ENCODE measurements at regions not wholly inside any gene's neighbourhood (a gene's known extent, or its start where the extent isn't known, plus 50 kb on each side); places are given as distances from the start of the nearest gene placed in this dataset.
"Not testable (repeated sequence)": the region's sequence is repeated elsewhere in the genome, so short reads cannot be mapped to it uniquely, and the experiment has no call there.

DNA sequence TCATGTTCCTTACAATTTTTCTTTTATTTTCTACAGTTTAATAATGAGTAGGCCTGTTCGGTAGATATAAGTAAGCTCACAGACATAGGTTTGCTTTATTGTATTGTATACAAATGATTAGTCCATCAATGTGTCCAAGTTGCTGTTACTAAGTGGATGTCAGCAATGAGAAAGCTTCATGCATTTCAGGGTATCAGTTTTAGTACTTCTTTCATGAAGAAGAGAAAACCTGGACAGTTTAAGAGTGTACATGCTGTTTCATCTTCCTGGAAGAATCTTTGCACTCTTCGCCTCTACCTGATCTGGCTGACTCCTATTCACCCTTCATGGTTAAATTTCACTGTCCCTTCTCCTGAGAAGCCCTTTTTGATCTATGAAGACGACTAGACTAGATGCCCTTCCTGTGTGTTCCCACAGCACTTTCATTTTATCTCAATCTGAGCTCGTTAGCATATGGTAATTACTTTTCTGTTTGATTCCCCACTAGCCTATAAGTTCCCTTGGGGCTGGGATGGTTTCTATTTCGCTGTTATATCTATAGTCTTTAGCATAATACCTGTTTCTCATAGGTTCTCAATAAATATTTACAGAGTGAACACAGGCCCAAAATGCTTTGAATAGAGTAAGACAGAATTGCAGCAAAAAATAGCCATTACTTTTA, 70.7 kb downstream of the CETN3 start:
- no peak for DNase-seq
- intact Hi-C loops (cut with DNase I), result no loop called here
- ATAC-seq, result no peak

DNA sequence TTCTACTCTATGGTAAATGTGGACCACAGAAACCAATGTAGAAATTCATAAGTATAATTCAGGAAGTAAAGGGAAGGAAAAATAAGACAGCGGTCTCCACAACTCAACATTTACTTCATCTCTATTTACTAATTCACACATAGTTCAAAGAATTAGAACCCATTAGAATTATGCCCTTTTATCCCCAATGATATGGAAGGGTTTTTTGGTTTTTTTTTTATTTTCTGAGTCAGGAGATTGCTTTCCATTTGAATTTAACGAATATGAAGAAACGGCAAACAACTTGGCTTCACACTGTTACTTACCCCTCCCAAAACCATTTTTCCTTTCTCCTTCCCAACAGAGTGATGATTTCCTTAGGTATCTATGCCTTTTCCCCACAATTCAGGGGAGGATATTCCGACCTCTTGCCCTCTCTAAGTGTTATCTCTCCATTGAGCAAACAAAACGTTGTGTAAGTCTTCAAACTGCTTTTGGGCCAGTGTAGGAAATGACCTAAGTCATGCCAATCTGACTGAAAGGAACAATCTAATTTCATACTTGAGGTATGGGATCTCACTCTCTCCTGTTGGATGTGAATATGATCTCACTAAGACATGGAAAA, 72.0 kb downstream of the CETN3 start:
- intact Hi-C loops (cut with DNase I), result no loop called here
- DNase-seq, result no peak
- ATAC-seq, result no peak

DNA sequence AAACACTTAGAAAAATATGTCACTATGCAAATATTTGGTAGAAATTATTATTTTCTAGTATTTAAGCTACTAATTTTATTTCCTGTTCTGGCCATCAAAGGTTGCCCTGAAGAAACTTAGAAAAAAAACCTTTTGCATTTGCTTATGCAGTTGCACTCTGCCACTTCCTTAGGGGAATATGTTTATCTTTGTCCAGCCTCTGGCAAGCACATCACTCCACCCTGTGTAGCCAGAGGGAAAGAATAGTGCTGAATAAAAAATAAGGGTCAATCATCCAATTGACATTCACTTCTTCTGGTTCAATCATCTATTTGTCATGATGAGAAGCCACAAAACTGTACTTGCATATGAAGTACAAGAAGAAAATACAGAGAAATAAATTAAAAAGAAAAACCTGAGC, 72.8 kb downstream of the CETN3 start:
- intact Hi-C loops (cut with DNase I), result no loop called here
- no peak for ATAC-seq
- DNase-seq, result no peak

DNA sequence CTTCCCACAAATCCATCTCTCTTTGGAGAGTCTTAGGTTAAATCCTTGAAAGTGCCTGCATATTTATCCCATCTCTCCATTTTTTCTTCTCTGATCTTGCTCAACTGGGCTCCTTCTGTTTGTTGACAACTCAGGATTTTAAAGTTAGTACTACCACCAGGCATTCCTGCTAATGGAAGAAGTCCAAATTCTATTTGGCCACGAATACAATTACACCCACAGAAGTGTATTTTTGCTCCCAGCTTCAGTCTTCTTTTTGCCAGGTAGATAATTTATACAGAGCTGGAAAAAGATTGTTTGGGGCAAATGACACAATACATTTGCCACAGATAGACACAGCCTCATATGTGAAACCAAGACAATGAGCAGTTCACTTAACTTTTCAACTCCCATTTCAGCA, 74.8 kb downstream of the CETN3 start:
- DNase-seq (no peak), ATAC-seq (no peak)
- intact Hi-C loops (cut with DNase I), result no loop called here

DNA sequence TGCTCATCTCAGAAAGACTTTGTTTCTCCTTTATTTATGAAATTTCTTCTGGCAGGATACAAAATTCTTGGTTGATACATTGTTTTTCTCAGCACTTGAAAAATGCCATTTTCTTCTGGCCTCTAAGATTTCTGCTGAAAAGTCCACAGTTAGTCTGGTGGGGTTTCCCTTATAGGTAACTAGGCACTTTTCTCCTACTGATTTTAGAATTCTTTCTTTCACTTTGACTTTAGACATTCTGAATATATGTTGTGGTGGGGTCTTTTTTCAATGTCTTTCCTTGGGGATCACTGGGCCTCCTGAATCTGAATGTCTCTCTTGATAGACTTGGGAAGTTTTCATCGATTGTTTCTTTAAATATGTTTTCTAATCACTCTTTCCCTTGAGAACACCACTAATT, 79.6 kb downstream of the CETN3 start:
- intact Hi-C loops (cut with DNase I), result no loop called here
- DNase-seq (no peak), ATAC-seq (no peak)

DNA sequence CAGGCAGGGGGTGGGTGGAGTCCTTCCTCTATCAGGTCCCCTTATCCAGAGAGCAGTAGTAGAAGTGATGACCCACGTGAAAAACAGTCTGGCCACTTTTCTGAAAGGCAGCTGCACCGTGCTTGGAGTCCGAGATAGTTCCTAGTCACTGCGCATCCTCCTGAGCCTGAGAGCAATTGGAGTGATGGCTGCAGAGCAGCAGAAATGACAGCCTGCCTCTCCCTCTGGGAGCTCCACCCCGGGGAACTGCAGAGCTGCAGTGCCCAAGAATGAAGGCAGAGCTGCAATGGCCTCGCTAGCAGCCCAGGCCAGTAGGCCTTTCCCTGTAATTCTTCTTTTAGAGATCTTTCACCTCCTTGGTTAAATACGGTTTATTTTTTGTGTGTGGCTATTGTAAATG, 82.6 kb downstream of the CETN3 start:
- ATAC-seq, result no peak
- intact Hi-C loops (cut with DNase I), result no loop called here

DNA sequence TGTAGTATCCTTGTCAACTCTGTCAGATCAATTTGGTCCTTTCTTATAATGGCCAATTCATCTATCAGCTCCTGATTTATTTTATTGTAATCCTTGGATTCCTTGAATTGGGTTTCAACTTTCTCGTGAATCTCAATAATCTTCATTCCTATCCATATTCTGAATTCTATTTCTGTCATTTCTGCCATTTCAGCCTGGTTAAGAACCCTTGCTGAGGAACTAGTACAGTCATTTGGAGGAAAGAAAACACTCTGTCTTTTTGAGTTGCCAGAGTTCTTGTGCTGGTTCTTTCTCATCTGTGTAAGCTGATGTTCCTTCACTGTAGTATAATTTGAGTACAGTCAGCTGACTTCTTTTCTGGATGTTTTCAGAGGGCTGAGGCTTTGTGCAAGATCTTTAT, 84.5 kb downstream of the CETN3 start:
- intact Hi-C loops (cut with DNase I), result no loop called here
- no peak for ATAC-seq
- DNase-seq, result no peak

More for the DNA sequence above, 82.6 kb downstream of the CETN3 start:
- DNase-seq, result no peak

DNA sequence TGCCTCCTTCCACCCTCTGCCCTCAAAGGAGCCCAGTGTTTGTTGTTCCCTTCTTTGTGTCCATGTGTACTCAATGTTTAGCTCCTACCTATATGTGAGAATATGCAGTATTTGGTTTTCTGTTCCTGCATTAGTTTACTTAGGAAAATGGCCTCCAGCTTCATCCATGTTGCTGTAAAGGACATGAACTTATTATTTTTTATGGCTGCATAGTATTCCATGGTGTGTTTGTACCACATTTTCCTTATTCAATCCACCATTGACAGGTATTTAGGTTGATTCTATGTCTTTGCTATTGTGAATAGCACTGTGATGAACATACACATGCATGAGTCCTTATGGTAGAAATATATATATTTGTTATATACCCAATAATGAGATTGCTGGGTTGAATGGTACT, 89.2 kb downstream of the CETN3 start:
- ATAC-seq; intact Hi-C loops (cut with DNase I): not testable (repeated sequence)

DNA sequence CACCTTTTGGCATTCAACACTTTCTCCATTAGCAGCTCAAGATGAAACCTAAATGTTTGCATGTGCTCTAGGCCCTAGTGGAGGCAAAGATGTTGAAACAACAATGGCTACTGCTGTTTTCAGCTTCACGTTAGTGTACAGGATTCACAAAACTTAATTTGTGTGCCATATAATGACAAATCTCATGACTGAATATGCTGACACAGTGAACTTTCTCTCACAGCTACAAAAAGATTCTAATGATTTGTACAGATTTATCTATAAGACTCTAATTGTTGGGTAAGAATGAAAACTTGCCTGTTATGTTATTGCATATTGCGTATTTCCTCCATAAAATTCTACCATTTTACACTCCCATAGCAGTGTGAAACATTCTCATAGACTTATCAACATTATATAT, 97.5 kb downstream of the CETN3 start:
- intact Hi-C loops (cut with DNase I), result no loop called here
- DNase-seq, result no peak
- no peak for ATAC-seq

More for the DNA sequence above, 89.2 kb downstream of the CETN3 start:
- DNase-seq, result not testable (repeated sequence)

DNA sequence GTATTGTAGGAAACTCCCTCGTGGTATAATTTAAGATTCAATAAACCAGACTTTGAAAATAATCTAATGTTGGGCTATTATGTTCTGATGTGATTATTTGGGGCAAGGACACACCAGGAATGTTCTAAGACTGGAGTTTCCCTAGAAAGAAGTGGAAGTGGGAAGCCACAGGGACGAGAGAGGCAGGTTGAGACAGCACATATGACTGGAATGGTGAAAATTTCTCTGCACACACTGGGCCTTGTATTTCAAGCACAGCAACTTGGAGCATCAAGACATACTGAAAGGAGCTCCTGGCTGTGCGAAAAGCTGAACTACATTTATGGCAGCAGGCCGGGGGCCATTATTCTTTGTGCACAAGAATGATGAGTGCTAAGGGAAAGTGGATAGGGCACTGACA, 98.2 kb downstream of the CETN3 start:
- ATAC-seq, result no peak

DNA sequence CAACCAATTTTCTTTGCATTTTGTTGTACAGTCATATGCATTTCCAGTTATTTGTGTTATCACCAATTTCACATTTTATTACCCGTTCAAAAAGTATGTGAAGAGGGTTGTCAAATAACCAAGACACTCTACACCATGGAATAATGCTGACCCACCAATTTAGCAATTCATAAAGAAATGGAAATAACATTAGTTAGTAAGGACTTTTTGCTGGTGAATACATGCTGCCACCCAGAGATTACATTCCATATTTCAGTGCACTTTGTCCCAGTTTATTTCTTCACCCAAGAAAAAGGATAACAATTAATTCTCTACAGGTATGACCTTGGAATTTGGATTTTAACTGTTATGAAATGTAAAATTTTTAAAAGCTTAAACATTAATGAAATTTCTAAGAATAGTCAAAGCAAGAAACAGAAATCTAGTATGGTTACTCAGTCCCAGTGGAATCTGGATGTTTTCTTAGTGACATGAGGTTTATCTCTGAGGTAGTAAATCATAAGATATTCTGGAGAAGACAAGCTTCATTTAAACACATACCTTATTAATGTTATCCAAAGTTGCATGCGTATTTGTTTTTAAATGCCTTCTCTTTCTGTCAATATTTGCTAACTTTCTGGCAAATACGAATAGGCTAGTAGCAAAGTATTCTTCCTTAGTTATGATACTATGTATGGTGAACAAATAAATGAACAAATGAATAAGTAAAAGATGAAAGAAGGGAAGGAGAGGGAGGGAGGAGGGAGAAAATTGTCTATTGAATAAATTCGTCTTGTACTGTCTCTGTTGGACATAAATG, 100.6 kb downstream of the CETN3 start:
- no peak for ATAC-seq
- intact Hi-C loops (cut with DNase I), result no loop called here
- DNase-seq, result no peak

More for the DNA sequence above, 98.2 kb downstream of the CETN3 start:
- intact Hi-C loops (cut with DNase I), result no loop called here
- no peak for DNase-seq

DNA sequence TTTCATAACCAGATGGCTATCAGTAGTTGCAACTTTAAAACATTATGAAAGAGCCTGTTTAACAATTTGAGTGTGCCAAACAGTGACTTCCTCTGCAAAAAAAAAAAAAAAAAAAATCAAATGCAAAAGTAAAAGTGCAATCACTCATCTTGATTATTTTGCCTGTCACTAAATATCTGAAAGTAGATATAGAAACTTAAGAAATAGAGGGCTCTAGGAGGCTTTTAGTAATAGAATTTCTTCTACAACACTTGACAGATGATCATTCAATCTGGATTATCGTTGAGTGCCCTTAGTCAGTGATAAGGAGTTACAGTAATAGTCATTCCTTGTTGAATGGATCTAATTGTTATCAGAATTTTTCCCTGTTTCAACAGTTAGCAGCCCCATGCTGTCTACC, 101.8 kb downstream of the CETN3 start:
- ATAC-seq (no peak), DNase-seq (no peak)
- intact Hi-C loops (cut with DNase I), result no loop called here

DNA sequence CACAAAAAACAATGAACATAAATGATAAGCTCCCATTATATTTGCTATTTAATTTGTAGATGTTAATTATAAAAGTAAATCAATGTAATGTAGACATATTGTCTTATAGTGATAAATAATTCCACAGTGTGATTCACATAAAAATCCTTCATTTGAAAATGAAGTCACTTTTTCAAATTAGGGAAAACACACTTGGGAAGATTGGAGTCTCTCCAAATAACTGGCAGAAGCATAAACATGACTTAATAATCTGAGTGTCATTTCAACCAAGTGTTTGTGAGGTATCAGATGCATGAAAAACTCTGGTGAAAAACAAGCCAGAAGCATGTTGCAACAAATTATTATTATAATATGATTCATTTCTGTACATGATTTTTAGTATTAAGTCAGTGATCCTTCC, 102.2 kb downstream of the CETN3 start:
- no peak for DNase-seq
- intact Hi-C loops (cut with DNase I), result no loop called here
- ATAC-seq, result no peak

DNA sequence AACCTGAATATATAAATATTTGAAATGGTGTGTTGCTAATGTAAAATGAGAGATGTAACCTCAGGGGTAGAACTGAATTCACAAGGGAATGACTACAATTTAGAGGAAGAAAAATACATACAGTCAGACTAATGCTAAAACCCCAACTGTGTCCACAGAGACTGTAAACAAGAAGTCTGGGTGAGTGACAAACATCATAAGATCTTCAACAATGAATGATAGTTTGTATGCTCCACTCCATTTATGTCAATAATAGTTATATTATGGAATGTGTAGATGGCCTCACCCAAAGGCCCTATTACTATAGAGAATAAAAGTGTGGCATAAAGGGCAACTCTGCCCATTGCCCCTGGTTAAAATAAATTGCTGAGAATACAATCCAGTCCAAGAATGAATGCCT, 102.9 kb downstream of the CETN3 start:
- intact Hi-C loops (cut with DNase I), result no loop called here
- no peak for DNase-seq
- no peak for ATAC-seq

DNA sequence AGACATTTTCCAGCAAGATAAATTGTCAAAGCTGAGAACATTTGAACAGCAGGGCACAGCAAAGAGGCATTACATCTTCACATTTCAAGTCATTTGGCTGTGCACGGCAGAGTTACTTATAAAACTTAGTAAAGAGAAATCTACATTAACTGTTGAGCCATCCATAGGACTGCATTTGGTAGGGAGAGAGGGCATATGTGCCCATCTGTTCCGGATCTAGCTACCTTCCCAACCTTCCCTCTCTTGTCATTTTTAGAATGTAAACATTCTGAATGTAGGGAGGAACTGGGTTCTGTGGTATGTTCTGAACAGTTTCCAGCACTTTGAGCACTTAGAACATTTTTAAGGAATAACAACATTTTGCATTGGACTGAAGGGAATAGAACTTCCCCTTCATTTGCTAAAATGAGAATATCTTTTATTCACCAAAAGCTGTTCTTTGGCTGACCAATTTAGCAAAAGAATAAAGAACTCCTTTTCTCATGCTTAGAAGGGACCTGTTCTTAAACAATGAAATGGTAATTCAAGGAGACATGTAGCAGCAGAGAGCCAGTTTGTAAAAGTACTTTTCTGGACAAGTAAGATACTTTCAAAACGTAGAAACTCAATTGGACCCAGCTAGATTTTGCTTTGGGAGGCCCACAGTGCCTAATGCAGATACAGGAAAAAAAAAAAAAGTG, 104.4 kb downstream of the CETN3 start:
- no peak for ATAC-seq
- intact Hi-C loops (cut with DNase I), result no loop called here
- DNase-seq, result no peak

DNA sequence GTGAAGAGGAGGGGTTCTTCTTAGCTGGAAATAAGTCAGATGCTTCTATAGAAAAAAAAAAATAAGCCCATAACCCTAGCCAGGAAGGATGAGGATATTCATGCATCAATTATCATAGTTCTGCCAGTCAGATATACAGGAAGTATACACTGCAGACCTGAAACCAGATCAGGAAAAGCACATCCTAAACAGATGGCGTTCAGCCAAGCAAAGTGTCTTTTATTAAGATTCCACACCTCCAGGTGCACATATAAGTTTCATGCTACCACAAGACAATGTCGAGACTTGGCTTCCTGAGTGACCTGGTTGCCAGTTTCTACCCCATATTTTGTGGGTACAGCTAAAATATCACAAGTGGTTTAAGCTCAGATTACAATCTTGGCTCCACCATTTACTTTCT, 108.3 kb downstream of the CETN3 start:
- ATAC-seq, result no peak
- no peak for DNase-seq
- intact Hi-C loops (cut with DNase I), result no loop called here

DNA sequence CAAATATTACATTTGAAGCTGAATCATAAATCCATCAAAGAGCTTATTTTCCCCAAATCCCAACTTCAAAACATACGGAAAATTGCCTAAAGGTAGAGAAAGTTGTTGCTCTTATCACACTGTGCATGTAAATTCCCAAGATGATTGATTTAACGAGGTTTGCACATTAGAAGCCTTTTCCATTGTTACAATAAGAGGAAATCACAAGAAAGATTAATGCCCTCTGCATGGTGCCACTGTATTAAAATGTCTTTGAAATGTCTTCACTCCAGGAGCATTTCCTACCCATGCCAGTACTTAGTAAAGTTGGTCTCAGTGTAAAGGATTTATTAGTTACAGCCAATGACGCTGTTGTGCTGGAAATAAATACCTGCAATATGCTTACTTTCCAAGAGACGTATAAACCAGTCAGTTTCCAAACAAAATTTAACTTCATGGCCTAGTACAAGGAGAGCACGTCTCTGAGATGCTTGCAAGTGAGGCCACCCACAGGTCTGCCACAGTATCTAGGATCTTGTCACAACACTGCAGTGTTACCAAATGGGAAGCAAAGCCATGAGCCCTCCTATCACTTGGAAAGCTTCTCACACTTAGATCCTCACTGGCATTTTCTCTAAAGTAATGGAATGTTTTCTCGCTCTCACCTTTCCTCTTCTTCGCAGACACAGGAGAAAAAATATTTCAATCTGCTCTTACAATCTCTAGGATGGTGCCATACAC, 112.4 kb downstream of the CETN3 start:
- intact Hi-C loops (cut with DNase I), result no loop called here
- no peak for ATAC-seq
- no peak for DNase-seq

DNA sequence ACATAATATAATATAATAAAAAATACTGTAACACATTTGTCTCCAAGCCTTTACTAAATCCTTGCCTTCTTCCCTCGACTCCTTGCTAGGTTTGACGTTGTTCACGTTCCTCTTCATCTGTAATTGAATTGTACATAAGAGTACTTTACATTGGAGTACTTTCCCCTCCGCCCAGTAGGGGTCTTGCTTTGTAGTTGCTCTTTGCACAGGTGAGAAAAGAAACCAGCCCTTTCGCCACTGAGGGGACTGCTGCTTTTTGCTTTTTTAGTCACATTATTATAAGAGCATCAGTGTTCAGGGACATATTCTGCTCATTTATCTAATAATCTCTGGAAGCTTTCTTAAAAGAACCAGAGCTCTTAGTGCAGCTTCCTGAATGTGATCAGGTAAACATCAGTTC, 115.0 kb downstream of the CETN3 start:
- DNase-seq (no peak), ATAC-seq (no peak)
- intact Hi-C loops (cut with DNase I), result no loop called here

DNA sequence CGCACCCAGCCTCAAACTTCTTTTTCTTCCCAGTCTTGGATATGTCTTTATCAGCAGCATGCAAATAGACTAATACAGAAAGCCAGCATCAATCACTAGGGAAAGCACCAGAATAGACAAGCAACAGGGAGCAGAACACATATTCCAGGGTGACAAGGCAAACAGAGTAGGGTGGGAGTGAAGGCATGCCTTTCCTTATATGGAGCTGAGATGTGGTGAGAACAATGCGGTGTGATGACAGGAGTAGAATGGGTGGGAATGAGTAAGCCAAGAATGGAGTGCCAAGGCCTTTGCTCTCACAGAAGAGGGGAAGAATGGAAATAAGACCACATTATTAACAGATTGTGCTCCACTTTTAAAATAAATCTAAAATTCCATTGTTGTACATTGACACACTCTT, 115.6 kb downstream of the CETN3 start:
- DNase-seq (no peak), ATAC-seq (peak; percentile 44 to 78)
- intact Hi-C loops (cut with DNase I), result no loop called here

DNA sequence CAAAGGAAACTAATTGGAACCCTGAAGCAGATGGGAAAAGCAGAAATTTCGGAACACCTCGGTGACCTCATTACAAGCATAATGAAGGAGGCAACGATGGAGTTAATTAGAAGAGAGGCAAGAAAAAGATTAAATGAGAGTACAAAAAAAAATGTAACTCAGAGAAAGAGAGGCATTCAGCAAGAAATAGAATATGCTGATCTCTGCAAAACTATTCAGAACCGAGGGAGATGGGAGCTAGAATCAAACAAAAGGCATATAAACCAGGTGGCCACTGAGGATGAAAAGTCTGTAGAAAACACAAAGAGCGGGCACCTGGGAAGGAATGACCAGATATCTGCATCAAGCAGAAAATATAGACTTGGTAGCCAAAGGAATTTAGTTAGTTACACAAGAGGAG, 118.9 kb downstream of the CETN3 start:
- intact Hi-C loops (cut with DNase I), result no loop called here
- ATAC-seq (no peak), DNase-seq (no peak)
